Progenitor cell of endocrine pancreas (in vitro differentiated cells): ENCODE measurements at regions not wholly inside any gene's neighbourhood (a gene's known extent, or its start where the extent isn't known, plus 50 kb on each side); places are given as distances from the start of the nearest gene placed in this dataset.

Experiments used
- DNase-seq: peaks from one replicate; pipeline ENCODE4 v3.0.0; 2021; ENCODE audit warnings: low spot score; ENCODE audit not compliant: unreplicated experiment
- H3K27ac Mint-ChIP-seq: 2 replicates; pipeline ENCODE4 v1.8.0; 2021; ENCODE audit warnings: mild to moderate bottlenecking, moderate library complexity, mixed read lengths
- H3K27me3 Mint-ChIP-seq: 2 replicates; pipeline ENCODE4 v1.8.0; 2021; ENCODE audit warnings: mixed read lengths
- H3K36me3 Mint-ChIP-seq: 2 replicates; pipeline ENCODE4 v1.8.0; 2022; ENCODE audit warnings: mixed read lengths; ENCODE audit not compliant: insufficient read depth
- H3K4me1 Mint-ChIP-seq: 2 replicates; pipeline ENCODE4 v1.8.0; 2021; ENCODE audit warnings: low read depth, mixed read lengths
- H3K4me3 Mint-ChIP-seq: 2 replicates; pipeline ENCODE4 v1.8.0; 2021; ENCODE audit warnings: low read depth, mild to moderate bottlenecking, moderate library complexity, mixed read lengths
- H3K9me3 Mint-ChIP-seq: 2 replicates; pipeline ENCODE4 v1.8.0; 2021; ENCODE audit warnings: low read depth, mixed read lengths
- CTCF ChIP-seq: fragments of 200-600 bp; sonication (generic); IDR thresholded peaks from one replicate; pipeline ENCODE4 v1.5.0; 2021; ENCODE audit warnings: antibody characterized with exemption, mild to moderate bottlenecking; ENCODE audit not compliant: unreplicated experiment

DNA sequence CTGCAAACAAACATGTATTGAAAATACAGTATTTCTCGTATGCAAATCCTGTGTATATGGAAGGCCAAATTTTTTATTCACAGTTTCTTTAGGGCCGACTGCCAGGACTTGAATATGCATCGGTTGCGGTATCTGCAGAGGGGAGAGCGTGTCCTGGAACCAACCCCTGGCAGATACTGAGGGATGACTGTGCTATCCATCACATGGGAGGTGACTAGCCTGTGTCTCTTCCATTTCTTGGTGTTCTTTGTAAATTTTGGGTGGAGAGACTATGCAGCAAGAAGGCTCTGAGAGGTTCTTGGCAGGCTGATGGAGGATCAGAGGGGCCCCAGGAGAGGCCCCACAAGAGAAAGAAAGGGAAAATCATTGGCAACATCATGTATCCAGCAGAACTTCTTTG lies 384.3 kb downstream of the YTHDC2 start:
- no peak overlapping the region for H3K27ac Mint-ChIP-seq
- no peak for DNase-seq
- no peaks in the 10 kb centered on the region for H3K9me3 Mint-ChIP-seq
- peaks cover 26% of the 10 kb centered on the region for H3K4me1 Mint-ChIP-seq
- no peak overlapping the region for H3K4me3 Mint-ChIP-seq
- TF ChIP-seq CTCF: no peak
- H3K36me3 Mint-ChIP-seq: no peaks in the 10 kb centered on the region
- H3K27me3 Mint-ChIP-seq: peaks cover 66% of the 10 kb centered on the region

GRCh38 chr5:113900141-113900540 lies 386.6 kb downstream of the YTHDC2 start:
- DNase-seq: no peak
- H3K9me3 Mint-ChIP-seq: no peaks in the 10 kb centered on the region
- no peak overlapping the region for H3K4me3 Mint-ChIP-seq
- TF ChIP-seq CTCF: no peak
- H3K4me1 Mint-ChIP-seq: peaks cover 27% of the 10 kb centered on the region
- H3K27ac Mint-ChIP-seq: no peak overlapping the region
- no peaks in the 10 kb centered on the region for H3K36me3 Mint-ChIP-seq
- peaks cover 60% of the 10 kb centered on the region for H3K27me3 Mint-ChIP-seq

GRCh38 chr5:113900816-113901215 lies 387.3 kb downstream of the YTHDC2 start:
- no peak overlapping the region for H3K4me3 Mint-ChIP-seq
- no peaks in the 10 kb centered on the region for H3K9me3 Mint-ChIP-seq
- no peak for TF ChIP-seq CTCF
- H3K4me1 Mint-ChIP-seq: peaks cover 20% of the 10 kb centered on the region
- no peak overlapping the region for H3K27ac Mint-ChIP-seq
- no peak for DNase-seq
- peaks cover 60% of the 10 kb centered on the region for H3K27me3 Mint-ChIP-seq
- H3K36me3 Mint-ChIP-seq: no peaks in the 10 kb centered on the region

DNA sequence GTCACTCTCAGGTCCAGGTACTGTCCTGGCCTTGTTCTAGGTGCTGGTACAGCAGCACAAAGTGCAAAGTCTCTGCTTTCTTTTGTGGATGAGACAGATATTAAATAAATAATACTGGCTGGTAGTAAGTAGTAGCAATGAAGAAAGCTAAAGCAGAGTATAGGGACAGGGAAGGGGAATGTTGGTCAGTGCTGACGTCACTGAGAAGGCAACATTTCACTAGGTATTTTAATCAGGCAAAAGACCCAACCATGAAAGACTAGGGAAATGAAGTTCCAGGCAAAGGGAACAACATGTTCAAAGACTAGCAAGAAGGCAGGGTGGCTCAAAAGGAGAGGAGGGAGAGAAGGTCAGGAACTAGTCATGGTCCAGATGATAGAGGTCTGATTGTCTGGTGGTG lies 388.2 kb downstream of the YTHDC2 start:
- H3K4me3 Mint-ChIP-seq: no peak overlapping the region
- H3K9me3 Mint-ChIP-seq: no peaks in the 10 kb centered on the region
- H3K4me1 Mint-ChIP-seq: peaks cover 13% of the 10 kb centered on the region
- no peak for DNase-seq
- no peak for TF ChIP-seq CTCF
- peaks cover 60% of the 10 kb centered on the region for H3K27me3 Mint-ChIP-seq
- no peak overlapping the region for H3K27ac Mint-ChIP-seq
- H3K36me3 Mint-ChIP-seq: no peaks in the 10 kb centered on the region

DNA sequence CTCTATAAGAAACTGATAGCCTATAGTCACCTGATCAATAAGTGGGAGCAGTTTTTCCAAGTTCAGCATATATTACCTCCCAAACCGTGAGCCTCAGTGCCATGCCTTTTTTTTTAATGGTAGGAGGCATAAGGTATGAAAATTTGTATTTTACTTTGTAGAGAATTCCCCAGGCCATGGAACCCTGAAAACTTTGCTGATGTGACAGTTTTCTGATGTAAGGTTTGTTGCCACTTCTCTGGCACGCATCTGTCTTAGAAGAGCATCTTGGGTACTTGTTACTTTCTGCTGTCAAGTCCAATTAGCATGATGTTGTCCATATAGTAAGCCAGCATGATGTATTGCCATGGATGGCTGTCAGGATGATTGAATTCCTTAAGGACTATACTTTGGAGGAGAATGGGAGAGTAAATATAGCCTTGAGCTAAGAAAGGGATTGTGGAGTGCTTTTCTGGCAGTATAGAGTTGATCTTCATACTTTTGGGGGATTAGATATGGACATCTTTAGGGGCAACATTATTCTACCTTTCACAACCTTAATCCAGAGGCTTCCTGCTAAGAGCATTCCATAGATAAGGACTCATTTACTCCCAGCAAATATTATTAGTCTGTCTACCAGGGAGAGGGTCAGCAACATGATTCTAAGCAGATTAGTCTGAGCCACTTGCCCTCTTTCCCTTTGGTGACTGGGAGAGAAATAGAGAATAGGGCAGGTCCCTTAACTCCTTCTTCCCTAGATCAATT lies 389.6 kb downstream of the YTHDC2 start:
- Mint-ChIP-seq H3K27ac (no peak overlapping the region), H3K4me3 (no peak overlapping the region), H3K9me3 (no peaks in the 10 kb centered on the region), H3K27me3 (peaks cover 54% of the 10 kb centered on the region), H3K36me3 (no peaks in the 10 kb centered on the region), H3K4me1 (peaks cover 8% of the 10 kb centered on the region)
- no peak for TF ChIP-seq CTCF
- no peak for DNase-seq
